ENCODE measurements at regions not wholly inside any gene's neighbourhood (a gene's known extent, or its start where the extent isn't known, plus 50 kb on each side); places are given as distances from the start of the nearest gene placed in this dataset.

DNA sequence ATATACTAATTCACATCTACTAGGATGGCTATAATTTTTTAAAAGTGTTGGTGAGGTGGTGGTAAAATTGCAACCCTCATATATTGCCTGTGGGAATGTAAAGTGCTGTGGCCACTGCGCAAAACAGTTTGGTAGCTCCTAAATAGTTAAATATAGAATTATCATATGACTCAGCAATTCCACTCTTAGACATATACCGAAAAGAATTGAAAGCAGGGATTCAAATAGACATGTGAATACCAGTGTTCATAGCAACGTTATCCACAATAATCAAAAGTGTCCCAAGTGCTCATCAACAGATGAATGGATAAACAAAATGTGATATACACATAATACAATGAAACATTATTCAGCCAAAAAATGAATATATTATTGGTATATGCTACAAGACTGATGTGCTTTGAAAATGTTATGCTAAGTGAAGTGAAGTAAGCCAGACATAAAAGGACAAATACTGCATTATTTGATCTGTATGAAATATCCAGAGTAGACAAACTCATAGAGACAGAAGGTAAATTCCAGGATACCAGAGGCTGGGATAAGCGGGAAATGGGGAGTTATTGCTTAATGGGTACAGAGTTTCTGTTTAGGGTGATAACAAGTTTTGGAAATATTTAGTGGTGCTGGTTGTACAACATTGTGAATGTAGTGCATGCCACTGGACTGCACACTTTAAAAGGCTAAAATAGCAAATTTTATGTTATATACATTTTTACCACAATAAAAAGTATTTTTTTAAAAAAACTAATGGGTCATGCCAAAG is 342.5 kb downstream of the SEC16B start:
- WGBS, 2 donors = 74 to 75% methylated on average over 4 of the region's 4 CpGs
- TF ChIP-seq POLR2A (IDR thresholded peaks at IDR 0.05) = no peak
- TF ChIP-seq, protein P1, sequence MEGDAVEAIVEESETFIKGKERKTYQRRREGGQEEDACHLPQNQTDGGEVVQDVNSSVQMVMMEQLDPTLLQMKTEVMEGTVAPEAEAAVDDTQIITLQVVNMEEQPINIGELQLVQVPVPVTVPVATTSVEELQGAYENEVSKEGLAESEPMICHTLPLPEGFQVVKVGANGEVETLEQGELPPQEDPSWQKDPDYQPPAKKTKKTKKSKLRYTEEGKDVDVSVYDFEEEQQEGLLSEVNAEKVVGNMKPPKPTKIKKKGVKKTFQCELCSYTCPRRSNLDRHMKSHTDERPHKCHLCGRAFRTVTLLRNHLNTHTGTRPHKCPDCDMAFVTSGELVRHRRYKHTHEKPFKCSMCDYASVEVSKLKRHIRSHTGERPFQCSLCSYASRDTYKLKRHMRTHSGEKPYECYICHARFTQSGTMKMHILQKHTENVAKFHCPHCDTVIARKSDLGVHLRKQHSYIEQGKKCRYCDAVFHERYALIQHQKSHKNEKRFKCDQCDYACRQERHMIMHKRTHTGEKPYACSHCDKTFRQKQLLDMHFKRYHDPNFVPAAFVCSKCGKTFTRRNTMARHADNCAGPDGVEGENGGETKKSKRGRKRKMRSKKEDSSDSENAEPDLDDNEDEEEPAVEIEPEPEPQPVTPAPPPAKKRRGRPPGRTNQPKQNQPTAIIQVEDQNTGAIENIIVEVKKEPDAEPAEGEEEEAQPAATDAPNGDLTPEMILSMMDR (IDR thresholded peaks at IDR 0.05) = no peak
- H3K4me3 ChIP-seq (ENCODE audit: low read depth, poor library complexity, severe bottlenecking) = no peak overlapping the region
- intact Hi-C loops (cut with DNase I; ENCODE audit: low total_unique reads) = no loop called here
- DNase-seq (ENCODE audit: low spot score in 2 of 2) = no peak

DNA sequence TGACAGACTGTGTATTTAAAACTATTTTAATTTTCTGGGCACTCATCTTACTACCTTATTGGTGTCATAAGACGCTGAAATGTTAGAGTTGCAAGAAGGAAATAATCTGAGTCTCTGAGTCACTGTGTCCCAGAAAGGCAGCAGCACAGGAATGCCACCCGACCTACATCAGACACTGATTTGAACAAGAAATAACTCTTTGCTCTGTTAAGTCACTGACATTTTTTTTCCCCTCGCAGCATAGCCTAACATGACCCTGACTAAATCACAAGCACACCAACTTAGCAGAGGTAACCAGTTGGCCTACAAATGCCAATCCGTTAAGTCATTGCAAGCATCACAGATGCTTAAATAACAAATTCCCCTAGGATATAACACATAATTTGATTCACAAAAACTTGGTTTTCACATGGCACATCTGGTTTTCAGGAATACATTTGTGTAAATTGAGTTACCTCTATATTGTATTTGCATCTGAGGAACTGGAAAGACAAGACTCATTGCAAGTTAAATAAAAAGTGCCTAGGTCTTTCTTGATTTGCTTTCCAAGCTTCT is 349.1 kb downstream of the SEC16B start:
- no peak overlapping the region for H3K4me3 ChIP-seq (ENCODE audit: low read depth, poor library complexity, severe bottlenecking)
- intact Hi-C loops (cut with DNase I; ENCODE audit: low total_unique reads) = no loop called here
- TF ChIP-seq, protein P1 (IDR thresholded peaks at IDR 0.05) = no peak
- no peak for TF ChIP-seq POLR2A (IDR thresholded peaks at IDR 0.05)
- 51 to 53% methylated on average over 4 of the region's 4 CpGs for WGBS, 2 donors
- no peak for DNase-seq (ENCODE audit: low spot score in 2 of 2)

DNA sequence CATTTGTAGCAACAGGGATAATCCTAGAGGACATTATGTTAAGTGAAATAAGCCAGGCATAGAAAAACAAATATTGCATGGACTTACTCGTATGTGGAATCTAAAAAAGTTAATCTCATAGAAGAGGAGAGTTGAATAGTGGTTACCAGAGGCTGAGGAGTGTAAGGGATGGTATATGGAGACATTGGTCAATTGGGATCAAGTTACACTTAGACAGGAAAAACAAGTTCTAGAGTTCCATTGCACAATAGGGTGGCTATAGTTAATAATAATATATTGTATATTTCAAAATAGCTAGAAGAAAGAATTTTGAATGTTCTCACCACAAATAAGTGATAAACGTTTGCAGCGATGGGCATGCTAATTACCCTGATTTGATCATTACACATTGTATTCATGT is 354.6 kb downstream of the SEC16B start:
- intact Hi-C loops (cut with DNase I; ENCODE audit: low total_unique reads) = no loop called here
- no peak overlapping the region for H3K4me3 ChIP-seq (ENCODE audit: low read depth, poor library complexity, severe bottlenecking)
- no peak for DNase-seq (ENCODE audit: low spot score in 2 of 2)
- WGBS, 2 donors = 68 to 83% methylated on average over 3 of the region's 3 CpGs
- TF ChIP-seq POLR2A (IDR thresholded peaks at IDR 0.05) = no peak
- TF ChIP-seq, protein P1 (IDR thresholded peaks at IDR 0.05) = no peak

DNA sequence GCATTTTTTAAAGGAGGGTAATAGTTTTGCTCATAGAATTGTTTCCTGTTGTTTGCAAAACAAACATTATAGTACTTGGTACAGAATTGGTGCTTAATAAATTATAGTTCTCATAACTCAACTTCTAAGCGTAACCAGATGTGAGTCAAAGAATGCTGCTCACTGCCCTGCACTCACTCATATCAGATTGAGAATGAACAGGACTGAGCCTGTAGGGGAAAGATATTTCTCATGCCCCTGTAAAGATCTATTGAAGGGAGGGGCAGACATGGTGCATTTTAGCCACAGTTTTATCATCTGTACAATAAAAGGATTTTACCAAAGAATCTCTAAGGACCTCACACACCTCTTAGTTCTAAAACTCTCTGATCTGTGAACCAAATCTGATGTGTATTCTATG is 358.5 kb downstream of the SEC16B start:
- TF ChIP-seq POLR2A (IDR thresholded peaks at IDR 0.05) = no peak
- TF ChIP-seq, protein P1 (IDR thresholded peaks at IDR 0.05) = no peak
- 43 to 58% methylated on average over 1 of the region's 1 CpG for WGBS, 2 donors
- H3K4me3 ChIP-seq (ENCODE audit: low read depth, poor library complexity, severe bottlenecking) = no peak overlapping the region
- DNase-seq (ENCODE audit: low spot score in 2 of 2) = no peak
- intact Hi-C loops (cut with DNase I; ENCODE audit: low total_unique reads) = no loop called here

DNA sequence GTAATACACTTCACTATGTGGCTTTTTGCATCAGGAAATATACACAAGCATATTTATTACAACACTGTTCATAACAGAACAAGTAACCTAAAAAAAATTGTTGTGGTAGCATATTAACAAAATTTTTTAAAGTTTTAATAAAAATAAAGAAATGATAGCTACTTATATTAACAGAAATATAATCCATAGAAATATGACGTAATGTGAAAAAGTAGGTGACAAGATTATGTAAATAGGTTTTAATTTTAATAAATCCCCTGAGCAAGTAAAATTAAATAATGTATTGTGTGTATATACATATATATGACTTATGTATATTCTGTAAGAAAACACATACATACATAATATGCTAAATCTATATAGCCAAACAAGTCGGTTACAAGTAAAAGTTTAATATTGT is 359.9 kb downstream of the SEC16B start:
- DNase-seq (ENCODE audit: low spot score in 2 of 2) = no peak
- intact Hi-C loops (cut with DNase I; ENCODE audit: low total_unique reads) = no loop called here
- 81 to 89% methylated on average over 2 of the region's 2 CpGs for WGBS, 2 donors
- TF ChIP-seq, protein P1 (IDR thresholded peaks at IDR 0.05) = no peak
- TF ChIP-seq POLR2A (IDR thresholded peaks at IDR 0.05) = no peak
- H3K4me3 ChIP-seq (ENCODE audit: low read depth, poor library complexity, severe bottlenecking) = no peak overlapping the region
